Activated CD8-positive, alpha-beta memory T cell treated with anti-CD3 and anti-CD28 coated beads for 4 hours (primary cell): ENCODE measurements at regions not wholly inside any gene's neighbourhood (a gene's known extent, or its start where the extent isn't known, plus 50 kb on each side); places are given as distances from the start of the nearest gene placed in this dataset.
"Not testable (repeated sequence)": the region's sequence is repeated elsewhere in the genome, so short reads cannot be mapped to it uniquely, and the experiment has no call there.

ENCODE experiments used
- DNase-seq, 2 donors: peaks; one replicate each; pipeline ENCODE4 v3.0.0-alpha.2; 2020; ENCODE audit warnings: low read depth in 2 of 2

DNA sequence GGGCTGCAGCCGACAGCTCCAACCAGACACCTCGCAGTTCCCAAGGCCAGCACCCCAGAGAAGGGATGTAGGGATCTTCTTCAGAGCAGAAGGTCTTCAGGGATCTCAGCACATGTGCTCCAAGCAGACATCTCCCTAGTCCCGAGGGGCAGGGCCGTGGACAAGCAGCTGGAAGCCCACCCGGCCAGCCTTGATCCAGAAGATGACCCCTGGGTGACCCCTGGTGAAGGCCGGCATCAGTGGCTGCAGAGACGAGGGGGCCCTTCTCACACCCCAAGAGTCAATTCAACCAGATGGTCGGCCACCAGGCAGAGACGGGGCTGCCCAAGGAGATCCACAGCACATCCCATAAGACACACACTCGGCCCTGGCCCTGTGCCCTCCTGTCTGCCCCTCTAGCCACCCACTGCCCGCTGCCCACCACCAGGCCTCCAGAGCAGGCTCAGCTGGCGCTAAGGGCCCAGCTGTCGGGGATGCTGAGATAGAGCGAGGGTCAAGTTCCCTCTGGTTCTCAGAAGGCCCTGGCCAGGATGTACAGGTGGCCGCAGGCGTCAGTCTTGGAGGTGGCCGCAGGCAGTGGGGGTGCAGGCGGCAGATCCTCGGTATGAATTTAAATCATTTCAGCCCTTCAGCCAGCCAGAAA lies 168.3 kb downstream of the BRD1 start:
- no peak for DNase-seq

DNA sequence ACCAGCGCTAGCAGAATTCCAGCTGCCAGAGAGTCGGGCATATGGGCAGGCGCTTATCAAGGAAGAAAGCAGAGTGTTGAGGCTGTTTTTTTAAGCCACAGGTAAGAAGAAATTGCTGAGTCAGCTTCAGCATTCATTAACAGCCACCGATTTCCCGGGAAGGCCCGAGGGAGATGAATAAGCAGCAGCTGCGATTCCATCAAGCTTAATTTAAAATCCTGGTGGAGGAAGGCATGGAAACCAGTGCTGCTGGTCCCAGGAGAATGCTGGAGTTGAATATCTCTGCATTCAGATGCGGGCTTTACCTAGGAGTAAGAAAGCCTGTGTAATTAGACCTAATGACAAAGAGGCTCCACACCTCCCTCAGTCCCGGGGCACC lies 168.8 kb downstream of the BRD1 start:
- DNase-seq: no peak

DNA sequence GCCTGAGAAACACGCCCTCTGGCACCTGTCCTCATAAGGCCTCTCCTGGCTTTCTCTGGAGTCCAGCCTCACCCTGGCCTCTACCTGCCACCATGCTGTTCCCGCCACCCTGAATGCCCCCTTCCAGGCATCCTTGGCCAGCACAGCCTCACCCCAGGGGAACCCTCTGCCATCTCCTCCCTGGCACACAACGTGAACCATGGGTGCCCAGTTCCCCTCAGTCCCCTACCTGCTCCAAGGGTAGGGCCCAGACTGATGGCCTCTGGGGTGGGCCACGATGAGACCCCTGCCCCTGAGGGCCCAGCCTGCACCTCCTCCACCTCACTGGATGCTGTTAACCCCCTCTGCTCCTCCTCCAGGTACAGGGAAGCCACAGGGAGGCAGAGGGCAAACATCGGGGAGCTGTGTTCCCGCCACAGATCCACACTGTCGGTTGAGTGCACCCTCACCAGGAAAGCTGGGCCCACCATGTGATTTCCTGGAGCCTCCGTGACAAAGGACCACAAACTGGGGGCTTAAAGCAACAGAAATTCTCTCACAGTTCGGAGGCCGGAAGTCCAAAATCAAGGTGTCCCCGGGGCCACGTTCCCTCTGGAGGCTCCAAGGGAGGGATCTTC lies 169.6 kb downstream of the BRD1 start:
- DNase-seq: no peak

DNA sequence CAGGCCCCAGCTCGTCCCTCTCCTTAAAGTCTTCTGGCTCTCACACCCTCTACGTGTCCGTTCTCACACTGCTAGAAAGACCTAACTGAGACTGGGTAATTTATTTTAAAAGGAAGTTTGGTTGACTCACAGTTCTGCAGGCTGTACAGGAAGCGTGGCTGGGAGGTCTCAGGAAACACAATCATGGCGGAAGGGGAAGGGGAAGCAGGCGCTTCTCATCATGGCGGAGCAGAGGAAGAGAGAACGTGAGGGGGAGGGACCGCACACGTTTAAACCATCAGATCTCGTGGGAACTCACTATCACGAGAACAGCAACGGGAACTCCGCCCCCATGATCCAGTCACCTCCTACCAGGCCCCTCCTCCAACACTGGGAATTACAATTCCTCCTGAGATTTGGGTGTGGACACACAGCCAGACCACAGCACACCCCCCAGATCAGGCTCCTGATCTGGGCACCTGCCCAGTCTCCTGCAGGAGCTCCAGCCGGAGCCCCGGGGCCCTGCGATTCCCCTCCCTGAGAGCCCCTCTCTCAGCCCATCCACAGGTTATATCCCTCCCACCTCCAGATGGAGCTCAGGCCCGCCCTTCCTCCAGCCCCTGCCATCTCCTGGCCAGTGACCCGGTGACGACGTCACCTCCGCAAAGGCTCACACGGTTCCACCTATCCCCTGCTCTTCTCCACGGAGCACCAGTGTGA lies 170.2 kb downstream of the BRD1 start:
- peak; percentile 60 for DNase-seq

DNA sequence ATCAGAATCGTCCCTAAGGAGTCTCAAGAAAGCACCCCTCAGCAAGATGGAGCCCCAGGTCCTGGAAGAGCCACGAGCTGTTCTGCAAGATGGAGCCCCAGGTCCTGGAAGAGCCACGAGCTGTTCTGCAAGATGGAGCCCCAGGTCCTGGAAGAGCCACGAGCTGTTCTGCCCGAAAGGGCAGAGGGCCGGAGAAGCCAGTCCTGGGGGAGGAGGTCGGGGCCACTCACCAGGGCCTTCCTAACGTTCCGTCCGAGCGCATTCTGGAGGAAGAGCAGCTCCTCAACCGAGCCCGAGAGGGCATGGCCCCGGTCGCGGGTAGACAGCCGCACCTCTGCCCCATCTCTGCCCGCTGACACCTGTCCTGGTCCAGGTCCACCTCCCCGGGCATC lies 170.8 kb downstream of the BRD1 start:
- DNase-seq: not testable (repeated sequence)

DNA sequence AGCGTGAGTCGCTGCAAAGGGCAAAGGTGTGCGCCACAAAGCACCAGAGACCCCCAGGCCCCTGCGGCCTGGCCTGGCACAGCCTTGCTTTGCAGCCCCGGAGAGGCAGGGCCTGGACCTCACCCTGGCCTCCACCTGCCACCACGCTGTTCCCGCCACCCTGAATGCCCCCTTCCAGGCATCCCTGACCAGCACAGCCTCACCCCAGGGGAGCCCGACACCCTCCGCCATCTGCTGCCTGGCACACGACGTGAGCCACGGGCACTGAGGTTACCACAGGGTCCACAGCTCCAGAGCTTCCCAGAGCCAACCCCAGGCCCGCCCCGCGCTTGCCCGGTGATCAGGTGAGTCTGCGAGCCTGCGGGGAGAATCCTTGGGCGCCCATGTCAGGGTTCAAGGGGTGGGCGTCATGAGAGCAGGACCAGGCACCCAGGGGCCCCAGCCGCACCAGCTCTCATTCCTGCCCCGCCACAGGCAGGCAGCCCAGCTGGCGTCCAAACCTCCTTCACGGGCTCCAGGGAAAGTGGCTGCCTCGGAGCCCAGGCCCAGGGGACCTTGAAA lies 171.3 kb downstream of the BRD1 start:
- DNase-seq: no peak

DNA sequence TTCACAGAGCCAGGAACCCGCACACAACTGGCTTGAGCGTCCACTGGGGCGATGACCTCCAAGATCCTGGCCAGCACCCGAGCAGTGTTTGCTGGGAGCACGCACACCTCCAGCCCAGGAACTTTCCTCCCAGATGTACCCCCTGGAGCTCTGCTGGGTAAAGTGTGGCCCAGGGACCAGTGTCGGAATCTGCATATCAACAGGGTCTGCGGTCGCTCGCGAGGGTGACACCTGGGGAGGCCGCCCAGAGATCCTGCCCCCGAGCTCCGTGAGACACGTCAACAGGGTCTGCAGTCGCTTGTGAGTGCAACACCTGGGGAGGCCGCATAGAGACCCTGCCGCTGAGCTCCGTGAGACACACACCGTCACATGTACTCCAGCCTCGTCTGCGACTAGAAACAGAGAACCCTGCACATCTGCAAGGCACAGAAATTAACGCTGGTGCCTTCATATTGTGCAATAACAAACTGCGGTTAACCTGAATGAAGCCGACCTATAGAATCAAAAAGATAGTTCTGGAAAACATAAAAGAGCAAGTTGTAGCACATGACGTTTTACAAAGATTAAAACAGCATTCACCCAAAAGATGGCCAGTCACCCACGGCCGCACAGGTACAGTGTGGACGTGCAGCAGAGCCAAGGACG lies 172.4 kb downstream of the BRD1 start:
- DNase-seq: no peak

DNA sequence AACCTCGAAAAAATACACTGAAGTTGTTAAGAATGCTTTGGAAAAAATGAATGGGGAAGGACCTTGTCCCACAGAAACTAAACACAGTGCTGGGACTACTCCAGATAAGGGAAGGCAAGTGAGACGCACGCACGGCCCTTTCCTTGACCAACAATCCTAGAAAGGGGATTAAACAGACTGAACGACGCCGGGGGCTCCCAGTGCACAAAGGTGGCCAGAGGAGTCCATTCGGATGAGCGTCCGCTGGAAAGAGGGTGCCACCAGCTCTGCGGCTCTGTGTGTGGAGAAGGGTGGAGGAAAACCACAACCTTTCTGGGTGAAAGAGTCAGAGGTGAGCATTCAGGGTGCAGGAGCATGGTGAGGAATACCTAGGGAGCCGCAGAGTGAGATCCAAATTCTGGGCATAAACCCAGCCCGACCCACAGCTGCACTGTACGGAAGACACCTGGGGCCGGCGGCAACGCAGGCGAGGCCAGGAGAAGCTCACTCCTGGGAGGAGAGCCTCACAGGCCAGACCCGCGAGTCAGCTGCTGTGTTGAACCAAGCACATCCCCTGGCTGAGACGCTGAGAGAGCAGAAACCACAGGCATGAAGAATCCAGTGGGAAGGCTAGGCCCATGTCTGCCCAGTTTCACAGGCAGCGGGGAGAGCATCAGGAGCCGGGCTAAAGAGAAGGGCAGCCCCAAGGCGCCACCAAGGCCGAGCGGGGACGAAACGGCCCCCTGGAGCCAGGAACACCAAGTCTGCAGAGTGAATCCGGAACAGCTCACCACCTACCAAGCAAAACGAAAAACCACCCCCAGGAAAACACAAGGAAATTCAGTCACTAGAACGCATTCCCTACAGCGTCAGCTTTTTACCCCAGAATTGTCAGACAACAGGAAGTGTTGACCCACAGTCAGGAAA lies 177.1 kb downstream of the BRD1 start:
- DNase-seq: no peak

DNA sequence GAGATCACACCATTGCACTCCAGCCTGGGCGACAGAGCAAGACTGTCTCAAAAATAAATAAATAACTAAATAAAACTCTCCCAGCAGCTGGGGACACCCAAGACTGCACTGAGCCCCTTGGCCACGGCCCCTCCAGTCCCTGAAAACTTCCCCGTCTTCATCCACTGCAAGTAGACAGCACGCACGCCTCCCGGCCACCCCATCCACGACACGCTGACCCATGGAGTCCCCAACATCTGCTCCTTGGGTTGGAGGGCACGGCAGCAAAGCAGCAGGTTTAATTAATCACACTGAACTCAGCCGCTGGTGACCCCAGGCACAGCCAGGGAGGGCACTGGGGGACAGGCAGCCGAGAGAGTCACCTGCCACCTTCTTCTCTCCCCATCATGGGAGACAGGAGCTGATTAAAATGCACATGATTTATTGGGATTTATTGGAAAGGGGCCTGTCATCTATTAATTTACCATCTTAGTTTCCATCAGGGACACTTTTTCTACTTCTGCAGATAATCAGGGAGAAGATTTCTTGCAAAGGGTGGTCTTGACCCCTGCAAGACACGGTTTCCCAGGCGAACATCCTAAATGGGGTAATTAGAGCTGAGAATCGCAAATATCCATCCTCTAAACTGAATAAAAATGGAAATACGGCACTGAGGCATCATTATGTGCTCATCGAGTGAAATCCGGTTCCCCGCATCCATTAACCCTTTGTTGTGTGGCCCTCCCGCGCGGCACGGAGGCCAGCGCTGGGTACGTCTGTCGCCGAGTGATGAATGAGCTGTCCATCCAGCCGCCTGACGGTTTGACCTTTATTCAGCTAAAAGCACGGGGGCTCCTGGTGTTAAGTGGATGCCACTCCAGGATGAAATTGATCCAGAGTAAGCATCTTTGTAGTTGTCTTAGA lies 178.3 kb downstream of the BRD1 start:
- no peak for DNase-seq

DNA sequence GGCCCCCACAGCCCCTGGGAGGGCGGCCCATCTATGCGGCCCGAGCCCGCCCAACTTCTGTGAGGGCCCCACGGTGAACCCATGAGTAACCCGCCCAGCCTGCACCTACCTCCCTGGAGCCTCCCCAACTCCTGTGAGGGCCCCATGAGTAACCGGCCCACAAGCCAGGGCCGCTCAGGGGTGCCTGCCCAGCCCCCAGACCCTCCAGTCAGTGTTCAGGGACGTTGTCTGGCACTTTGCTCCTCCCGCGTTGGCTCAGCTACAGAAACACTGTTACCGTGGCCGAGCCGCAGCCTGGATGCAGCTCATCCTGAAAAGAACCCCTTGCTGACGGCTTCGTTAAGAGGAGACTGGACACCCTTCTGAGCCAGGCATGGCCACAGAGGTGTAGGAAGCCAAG lies 179.6 kb downstream of the BRD1 start:
- no peak for DNase-seq

DNA sequence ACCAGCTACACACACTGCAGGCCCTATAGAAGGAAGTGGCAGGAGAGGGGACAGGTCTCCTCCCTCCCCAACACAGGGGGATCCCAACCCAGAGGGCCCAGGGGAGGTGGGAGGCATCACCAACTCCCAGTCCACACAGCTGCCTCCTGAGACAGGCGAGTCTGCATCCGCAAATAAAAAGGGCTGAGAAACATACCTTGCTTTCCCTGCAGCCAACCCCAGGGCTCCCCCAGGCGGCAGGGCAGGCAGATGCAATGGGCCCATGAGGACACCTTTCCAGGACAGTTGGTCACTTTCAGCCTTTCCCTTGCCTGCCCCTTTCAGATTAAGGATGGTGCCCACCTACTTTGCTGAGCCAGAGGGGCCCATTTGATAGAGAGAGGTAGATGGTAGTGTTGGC lies 180.0 kb downstream of the BRD1 start:
- no peak for DNase-seq

DNA sequence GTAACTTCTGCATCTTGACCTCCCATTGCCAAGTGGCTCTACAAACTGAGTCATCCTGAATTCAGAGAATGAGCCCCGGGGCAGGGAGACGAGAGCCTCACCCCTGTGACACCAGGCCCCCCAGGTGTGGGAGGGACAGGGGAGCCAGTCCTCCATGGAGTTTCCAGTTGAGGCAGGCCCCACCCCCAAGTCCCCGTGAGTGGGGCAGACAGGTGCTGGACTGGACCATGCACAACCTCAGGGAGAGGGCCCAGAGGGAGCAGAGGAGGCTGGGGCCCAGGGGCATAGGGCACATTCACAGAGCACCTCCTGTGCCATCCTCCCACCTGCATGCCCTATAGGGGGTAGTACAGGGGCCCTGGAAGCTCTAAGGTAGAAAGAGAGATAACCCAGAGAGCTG lies 180.8 kb downstream of the BRD1 start:
- DNase-seq: no peak

DNA sequence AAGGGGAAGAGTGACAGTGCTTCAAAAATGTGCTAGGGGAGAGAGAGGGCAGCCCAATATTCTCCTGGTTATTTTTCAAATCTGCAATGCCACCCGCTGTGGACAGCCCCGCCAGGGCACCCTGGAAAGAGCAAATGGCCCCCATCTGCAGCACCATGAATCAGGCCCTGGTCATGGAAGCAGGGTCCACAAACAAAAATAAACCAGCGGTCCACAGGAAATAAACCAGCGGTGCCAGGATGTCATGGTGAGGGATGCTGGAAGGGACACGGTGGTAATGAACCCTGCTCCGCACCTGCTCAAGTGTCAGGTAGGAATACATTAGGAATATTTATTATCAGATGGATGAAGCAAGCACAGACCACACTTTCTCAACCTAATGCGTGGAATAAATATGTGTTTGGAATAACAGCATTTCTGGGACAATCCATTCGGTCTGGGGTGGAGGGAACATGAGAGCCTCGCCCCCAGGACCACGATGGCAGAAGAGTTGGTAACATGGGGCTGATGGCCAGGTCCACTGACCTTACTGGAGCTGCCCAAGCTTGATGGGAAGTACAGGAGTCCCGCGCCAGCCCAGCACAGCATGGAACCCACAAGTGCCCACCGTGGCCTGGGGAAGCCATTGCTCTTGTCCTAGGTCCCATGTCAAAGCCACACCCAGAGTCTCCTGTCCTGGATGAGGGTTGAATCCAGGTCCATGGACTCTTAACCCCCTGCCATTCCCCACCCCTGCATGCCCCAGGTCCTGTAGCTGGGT lies 181.7 kb downstream of the BRD1 start:
- DNase-seq: no peak

DNA sequence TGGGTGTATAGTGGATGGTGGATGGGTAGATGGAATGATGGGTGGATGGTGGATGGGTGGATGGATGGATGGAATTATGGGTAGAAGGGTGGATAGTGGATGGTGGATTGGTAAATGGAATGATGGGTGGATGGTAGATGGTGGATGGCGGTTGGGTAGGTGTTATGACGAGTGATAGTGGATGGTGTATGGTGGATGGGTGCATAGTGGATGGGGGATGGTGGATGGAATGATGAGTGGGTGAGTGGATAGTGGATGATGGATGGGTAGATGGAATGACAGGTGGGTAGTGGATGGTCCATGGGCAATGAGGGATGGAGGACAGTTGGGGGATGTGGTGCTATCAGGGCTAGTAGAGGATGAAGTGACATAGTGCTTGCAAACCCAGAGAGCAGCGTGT lies 182.4 kb downstream of the BRD1 start:
- no peak for DNase-seq

DNA sequence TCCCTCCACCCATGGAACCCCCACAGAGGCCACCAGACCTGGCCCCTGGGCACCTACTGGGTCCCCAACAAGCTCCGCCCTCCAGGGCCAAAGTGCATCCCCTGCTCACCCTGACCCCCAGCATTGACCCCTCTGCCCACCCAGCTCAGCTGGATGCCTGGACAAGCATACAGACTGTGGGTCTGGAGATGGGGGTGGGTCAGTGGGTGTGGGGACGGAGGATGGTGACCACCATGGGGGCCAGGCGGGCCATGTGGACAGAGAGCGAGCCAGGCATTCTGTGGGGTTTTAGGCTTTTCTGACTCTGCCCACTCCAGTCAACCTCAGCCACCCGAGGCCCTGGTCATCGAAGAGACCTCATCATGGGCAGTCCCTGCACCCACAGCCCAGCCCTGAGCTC lies 183.7 kb downstream of the BRD1 start:
- no peak for DNase-seq

DNA sequence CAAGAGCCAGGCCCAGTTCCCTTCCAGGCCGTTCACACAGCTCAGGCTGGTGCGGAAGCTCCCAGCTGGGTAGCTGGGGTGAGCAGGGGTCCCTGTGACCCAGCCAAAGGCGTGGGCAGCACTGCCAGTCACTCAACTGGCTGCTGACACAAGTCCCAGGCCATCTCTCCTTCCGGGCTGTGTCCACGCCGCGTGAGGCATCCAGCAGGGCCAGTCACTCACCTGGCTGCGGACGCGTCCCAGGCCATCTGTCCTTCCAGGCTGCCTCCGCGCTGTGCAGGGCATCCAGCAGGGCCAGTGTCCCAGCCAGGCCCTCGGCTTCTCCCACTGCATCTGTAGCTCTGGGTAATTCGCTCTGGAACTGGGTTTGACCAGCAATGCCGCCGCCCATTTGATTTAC lies 184.2 kb downstream of the BRD1 start:
- DNase-seq: no peak

DNA sequence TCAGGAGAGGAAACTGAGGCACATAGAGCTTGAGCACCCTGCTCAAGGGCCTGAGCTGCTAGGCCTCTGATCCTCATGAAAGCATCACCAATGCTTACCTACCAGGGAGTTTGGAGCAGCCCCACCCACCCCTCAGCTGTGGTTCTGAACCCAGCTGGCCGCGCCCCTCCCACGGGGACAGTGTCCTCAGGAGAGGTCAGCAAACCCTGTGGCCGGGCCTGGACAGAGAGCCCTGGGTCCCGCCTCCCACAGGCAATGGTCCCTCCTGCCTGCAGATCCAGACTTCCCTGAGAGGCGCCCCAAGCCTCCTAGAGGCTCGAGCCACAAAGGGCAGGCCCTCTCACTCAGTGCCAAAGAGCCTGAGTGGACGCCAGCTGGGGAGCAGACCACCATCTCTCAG lies 184.9 kb downstream of the BRD1 start:
- no peak for DNase-seq

DNA sequence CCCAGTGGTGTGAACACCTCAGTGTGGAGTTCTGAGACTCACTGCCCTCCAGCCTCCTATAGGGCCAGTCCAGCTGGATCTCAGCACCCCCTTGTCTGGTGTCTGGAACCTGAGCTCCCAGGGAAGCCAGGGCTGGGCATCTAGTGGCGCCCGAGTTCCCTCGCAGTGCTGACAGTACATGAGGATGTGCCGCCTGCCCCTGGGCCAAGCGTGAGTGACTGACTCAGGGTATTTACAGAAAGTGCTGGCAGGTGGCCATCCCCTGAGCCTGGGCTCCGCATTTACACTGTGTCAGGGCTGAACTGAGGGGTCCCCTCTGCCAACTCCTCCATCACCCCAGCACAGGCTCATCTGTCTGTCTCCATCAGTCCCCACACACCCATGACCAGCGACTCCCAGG lies 185.3 kb downstream of the BRD1 start:
- no peak for DNase-seq

DNA sequence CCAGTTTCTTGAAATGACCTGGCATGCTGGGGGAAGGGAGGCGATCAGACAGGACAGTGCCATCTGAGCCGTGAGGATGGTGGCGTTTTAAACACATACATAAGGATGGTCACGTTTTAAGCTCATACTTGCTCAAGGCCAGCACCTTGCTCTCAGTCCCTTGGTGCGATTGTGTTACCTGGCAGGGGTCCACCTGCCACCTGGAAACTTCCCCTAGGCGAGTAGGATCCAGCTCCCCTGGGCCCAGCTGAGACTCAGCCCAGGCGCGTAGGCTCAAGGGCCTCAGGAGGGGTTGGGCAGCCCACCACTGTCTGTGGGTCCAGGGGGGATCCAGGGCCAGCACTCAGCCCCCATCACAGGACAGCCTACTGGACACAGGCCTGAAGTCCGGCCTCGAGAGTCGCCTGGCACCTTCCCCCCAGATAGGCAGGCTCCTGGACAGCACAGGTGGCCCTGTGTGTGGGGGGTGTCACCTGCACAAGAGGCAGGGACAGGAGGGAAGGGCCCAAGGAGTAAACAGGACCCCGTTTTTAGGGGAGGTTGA lies 185.8 kb downstream of the BRD1 start:
- no peak for DNase-seq
